GM12891 (cell line): ENCODE measurements at regions not wholly inside any gene's neighbourhood (a gene's known extent, or its start where the extent isn't known, plus 50 kb on each side); places are given as distances from the start of the nearest gene placed in this dataset.

Source experiments
- PAX5 ChIP-seq: IDR thresholded peaks from 2 replicates; pipeline ENCODE4 v1.6.1; 2011; ENCODE audit warnings: low read length, moderate library complexity, mild to moderate bottlenecking; ENCODE audit not compliant: insufficient read depth, severe bottlenecking
- POLR2A ChIP-seq: IDR thresholded peaks from 2 replicates; pipeline ENCODE4 v1.6.1; 2011; ENCODE audit warnings: low read depth, low read length, control low read depth
- POLR2AphosphoS5 ChIP-seq: IDR thresholded peaks from 2 replicates; pipeline ENCODE4 v1.6.1; 2011; ENCODE audit warnings: low read depth, low read length, control low read depth
- POU2F2 ChIP-seq: IDR thresholded peaks from 2 replicates; pipeline ENCODE4 v1.6.1; 2011; ENCODE audit warnings: low read depth, mild to moderate bottlenecking, control low read depth, low read length, moderate library complexity
- SPI1 ChIP-seq: IDR thresholded peaks from 2 replicates; pipeline ENCODE4 v1.6.1; 2011; ENCODE audit warnings: low read depth, low read length, control low read depth
- TAF1 ChIP-seq: IDR thresholded peaks from 2 replicates; pipeline ENCODE4 v1.6.1; 2011; ENCODE audit warnings: low read depth, low read length, control low read depth

DNA sequence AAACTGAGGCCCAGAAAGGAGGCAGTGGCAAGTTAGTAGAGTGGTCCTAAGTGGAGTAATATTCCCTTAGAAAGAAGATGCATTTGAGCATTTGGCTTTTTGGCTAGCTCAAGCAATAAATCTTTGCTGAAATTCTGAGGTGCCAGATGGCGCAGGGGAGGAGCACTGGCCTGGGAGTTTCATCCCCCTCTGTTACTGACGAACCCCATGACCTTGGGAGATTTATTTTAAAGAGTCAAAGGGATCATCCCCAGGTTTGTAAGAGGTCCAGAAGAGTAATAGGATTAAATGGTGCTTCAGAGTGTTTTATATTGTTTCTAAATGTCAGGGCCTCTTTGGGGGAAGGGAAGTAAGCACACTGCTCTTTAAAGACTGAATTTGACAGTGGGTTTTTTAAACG is 85.1 kb upstream of the PIAS1 start:
- TF ChIP-seq POLR2AphosphoS5 (no peak), POU2F2 (no peak), POLR2A (no peak), SPI1 (no peak), PAX5 (no peak), TAF1 (no peak)
